Memory B cell (primary cell): ENCODE measurements at regions not wholly inside any gene's neighbourhood (a gene's known extent, or its start where the extent isn't known, plus 50 kb on each side); places are given as distances from the start of the nearest gene placed in this dataset.

Experiments used
- ATAC-seq: fragments of 150-1000 bp; cut with Tn5 transposase; 2 replicates; pipeline ENCODE4 v1.10.0; 2021; ENCODE audit warnings: low read depth, mild to moderate bottlenecking, moderate library complexity
- DNase-seq, 2 donors: peaks; one replicate each; pipeline ENCODE4 v3.0.0; 2022; ENCODE audit warnings: low spot score in 2 of 2
- H3K27ac Mint-ChIP-seq: one replicate; pipeline ENCODE4 v1.8.0; 2022; ENCODE audit warnings: mild to moderate bottlenecking, moderate library complexity, mixed read lengths
- H3K27me3 Mint-ChIP-seq: one replicate; pipeline ENCODE4 v1.8.0; 2022; ENCODE audit warnings: mixed read lengths
- H3K36me3 Mint-ChIP-seq: one replicate; pipeline ENCODE4 v1.8.0; 2022; ENCODE audit warnings: mild to moderate bottlenecking, mixed read lengths
- H3K4me1 Mint-ChIP-seq: one replicate; pipeline ENCODE4 v1.8.0; 2022; ENCODE audit warnings: mixed read lengths
- H3K4me3 Mint-ChIP-seq: one replicate; pipeline ENCODE4 v1.8.0; 2022; ENCODE audit warnings: mild to moderate bottlenecking, moderate library complexity, mixed read lengths
- H3K9me3 Mint-ChIP-seq: one replicate; pipeline ENCODE4 v1.8.0; 2022; ENCODE audit warnings: mixed read lengths

DNA sequence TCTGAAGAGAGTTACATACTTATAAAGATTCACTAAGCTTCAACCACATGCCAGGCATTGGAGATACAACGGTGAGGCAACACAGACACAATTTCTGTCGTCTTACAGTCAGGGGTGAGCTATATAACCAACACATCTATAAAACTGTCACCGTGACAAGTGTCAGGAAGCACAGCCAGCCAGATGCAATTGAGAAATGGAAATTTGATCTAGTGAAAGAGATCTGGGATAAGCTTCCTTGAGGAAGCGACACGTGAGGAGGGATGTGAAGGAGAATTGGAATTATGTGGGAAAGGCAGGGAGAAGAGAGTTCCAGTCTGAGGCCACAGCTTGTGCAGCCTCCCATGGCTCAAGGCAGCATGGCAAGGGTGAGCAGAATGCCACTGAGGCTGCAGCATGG is 50.9 kb upstream of the ZNF354B start:
- Mint-ChIP-seq H3K4me1 (no peaks in the 10 kb centered on the region), H3K27ac (no peak overlapping the region), H3K9me3 (peaks cover 1% of the 10 kb centered on the region), H3K4me3 (no peak overlapping the region), H3K27me3 (peaks cover 4% of the 10 kb centered on the region), H3K36me3 (no peaks in the 10 kb centered on the region)
- no peak for DNase-seq
- ATAC-seq = no peak

DNA sequence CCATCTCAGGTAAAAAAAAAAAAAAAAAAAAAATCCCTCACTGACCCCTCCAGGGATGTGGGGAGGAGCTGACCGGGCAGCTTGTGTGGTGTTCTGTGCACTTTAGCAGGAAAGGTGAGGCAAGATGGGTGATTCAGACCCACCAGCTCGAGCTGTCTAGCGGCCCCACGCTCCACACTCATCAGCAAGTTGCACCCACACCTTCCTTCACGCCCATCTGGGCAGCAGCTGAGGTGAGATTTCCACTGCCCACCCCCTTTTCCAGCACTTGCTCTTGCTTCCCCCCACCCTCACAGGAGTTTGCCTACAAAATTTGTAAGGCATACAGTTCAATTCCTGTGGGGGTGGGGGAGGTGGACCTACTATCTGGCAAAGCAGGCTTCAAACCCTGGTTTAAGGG is 58.7 kb upstream of the ZNF354B start:
- peaks cover 3% of the 10 kb centered on the region for H3K27me3 Mint-ChIP-seq
- no peak overlapping the region for H3K27ac Mint-ChIP-seq
- no peak overlapping the region for H3K4me3 Mint-ChIP-seq
- peaks cover 3% of the 10 kb centered on the region for H3K9me3 Mint-ChIP-seq
- H3K4me1 Mint-ChIP-seq = no peaks in the 10 kb centered on the region
- no peak for ATAC-seq
- H3K36me3 Mint-ChIP-seq = no peaks in the 10 kb centered on the region
- no peak for DNase-seq

DNA sequence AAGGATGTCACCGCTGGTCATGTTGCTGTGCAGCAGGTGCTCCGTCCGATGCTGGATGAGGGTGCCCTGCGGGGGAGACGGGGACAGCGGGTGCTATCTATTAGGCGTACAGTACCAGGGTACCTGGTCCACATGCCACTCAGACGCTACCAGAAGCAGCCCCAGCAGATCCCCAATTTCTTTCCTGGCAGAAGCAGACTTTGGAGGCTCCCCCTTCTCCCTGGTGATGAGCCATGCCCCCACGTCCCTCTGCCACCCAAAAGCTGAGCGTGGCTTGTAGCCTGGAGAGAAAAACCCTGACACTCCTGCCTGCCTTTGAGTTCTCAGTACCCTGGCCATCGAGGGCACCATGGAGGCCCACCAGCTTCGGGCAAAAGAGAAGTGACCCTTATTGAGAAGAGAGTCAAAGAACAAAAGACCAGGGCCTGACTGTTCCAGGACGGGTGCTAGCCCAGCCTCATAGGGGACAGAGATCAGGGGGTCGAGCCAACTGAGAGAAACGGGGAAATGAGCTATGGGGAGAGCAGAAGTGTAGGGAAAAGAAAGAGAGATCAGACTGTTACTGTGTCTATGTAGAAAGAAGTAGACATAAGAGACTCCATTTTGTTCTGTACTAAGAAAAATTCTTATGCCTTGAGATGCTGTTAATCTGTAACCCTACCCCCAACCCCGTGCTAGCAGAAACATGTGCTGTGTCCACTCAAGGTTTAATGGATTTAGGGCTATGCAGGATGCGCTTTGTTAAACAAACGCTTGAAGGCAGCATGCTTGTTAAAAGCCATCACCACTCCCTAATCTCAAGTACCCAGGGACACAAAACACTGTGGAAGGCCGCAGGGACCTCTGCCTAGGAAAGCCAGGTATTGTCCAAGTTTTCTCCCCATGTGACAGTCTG is 62.0 kb upstream of the ZNF354B start:
- Mint-ChIP-seq H3K36me3 (no peaks in the 10 kb centered on the region), H3K9me3 (peaks cover 3% of the 10 kb centered on the region), H3K27me3 (peaks cover 5% of the 10 kb centered on the region), H3K4me3 (no peak overlapping the region), H3K27ac (no peak overlapping the region), H3K4me1 (no peaks in the 10 kb centered on the region)
- ATAC-seq (no peak), DNase-seq (no peak)

DNA sequence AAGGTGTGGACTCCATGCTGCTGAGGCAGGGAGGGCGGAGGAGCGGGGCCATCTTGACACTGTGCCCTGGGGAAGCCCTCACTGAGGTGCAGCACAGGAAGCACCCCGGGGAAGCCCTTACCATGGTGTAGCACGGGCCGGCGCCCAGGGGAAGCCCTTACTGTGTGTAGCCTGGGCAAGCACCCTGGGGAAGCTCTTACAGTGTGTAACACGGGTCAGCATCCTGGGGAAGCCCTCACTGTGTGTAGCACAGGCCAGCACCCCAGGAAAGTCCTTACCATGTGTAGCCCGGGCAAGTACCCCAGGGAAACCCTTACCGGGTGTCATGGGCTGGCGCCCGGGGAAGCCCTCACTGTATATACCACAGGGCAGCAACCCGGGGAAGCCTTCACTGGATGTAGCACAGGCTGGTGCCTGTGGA is 62.6 kb upstream of the ZNF354B start:
- peaks cover 5% of the 10 kb centered on the region for H3K27me3 Mint-ChIP-seq
- no peak overlapping the region for H3K27ac Mint-ChIP-seq
- no peaks in the 10 kb centered on the region for H3K36me3 Mint-ChIP-seq
- DNase-seq = no peak
- no peaks in the 10 kb centered on the region for H3K4me1 Mint-ChIP-seq
- H3K9me3 Mint-ChIP-seq = peaks cover 5% of the 10 kb centered on the region
- peak; percentile 29 for ATAC-seq
- no peak overlapping the region for H3K4me3 Mint-ChIP-seq

DNA sequence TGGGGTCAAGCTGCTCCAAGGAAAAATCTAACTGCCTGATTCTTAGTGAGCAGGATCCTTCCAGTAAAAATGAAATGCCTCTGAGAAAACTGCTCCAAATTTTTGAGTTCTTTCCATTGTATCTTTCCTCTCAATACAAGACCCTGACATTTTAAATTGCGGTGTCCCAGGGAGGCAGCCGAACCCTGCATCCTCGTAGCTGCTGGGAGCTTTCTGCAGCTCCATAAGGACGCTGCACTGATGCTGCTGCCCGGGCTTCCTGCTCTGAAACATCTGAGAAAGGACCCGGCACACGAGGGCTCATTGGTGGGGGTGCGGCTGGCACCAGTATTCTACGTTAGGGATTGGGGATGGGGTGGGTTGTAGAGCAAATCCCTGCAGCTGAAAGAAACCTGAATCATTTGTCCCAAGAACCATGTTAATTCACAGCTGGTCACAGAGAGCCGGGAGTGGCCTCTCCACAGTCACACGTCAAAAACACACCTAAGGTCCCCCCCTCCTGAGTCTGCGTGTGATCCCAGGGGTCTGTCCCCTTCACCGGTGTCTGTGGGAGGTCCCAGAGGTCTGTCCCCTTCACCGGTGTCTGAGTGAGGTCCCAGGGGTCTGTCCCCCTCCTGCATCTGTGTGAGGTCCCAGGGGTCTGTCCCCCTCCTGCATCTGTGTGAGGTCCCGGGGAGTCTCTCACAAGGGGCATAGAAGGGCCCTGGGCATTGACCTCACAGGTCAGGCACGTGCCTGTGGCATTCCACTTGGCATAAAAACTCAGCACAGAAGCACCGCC is 63.4 kb upstream of the ZNF354B start:
- Mint-ChIP-seq H3K36me3 (no peaks in the 10 kb centered on the region), H3K9me3 (peaks cover 5% of the 10 kb centered on the region), H3K4me1 (no peaks in the 10 kb centered on the region), H3K27me3 (peaks cover 5% of the 10 kb centered on the region), H3K4me3 (no peak overlapping the region), H3K27ac (no peak overlapping the region)
- DNase-seq (no peak), ATAC-seq (no peak)

DNA sequence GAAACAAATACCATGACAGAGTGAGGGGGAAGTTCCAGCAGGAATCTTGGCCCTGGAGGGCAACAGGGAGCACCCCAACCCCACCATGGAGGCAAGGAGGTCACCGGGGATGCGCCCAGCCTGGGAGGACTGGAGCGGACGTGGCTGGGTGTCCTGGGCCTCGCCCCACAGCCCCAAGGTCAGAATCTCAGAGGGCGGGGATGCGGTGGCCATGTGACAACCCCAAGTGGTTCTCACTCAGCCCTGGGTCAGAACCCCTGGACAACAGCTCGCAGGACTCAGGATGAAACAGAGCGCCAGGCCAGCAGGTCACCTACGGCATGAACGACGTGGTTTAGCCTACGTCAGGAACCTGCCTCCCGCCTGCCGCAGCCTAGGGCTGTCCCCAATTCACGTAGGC is 64.0 kb upstream of the ZNF354A start:
- H3K27ac Mint-ChIP-seq = no peak overlapping the region
- H3K4me3 Mint-ChIP-seq = no peak overlapping the region
- peaks cover 3% of the 10 kb centered on the region for H3K9me3 Mint-ChIP-seq
- H3K36me3 Mint-ChIP-seq = no peaks in the 10 kb centered on the region
- ATAC-seq = no peak
- H3K27me3 Mint-ChIP-seq = peaks cover 7% of the 10 kb centered on the region
- no peak for DNase-seq
- no peaks in the 10 kb centered on the region for H3K4me1 Mint-ChIP-seq

DNA sequence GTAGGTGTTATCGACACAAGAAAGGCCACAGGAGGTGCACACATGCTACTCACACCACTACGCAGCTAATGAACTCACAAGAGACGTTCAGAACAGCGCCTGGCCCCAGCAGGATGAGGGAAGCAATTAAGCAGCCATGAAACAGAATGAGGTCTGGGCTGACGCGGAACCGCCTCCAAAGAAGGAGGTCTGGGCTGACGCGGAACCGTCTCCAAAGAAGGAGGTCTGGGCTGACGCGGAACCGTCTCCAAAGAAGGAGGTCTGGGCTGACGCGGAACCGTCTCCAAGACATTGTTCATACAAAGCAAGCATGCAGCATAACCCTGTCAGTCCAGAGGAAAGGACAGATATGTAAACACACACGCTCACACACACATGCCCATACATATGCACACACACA is 63.2 kb upstream of the ZNF354A start:
- H3K27ac Mint-ChIP-seq = no peak overlapping the region
- H3K4me1 Mint-ChIP-seq = no peaks in the 10 kb centered on the region
- ATAC-seq (no peak), DNase-seq (no peak)
- no peaks in the 10 kb centered on the region for H3K36me3 Mint-ChIP-seq
- H3K9me3 Mint-ChIP-seq = peaks cover 3% of the 10 kb centered on the region
- H3K4me3 Mint-ChIP-seq = no peak overlapping the region
- H3K27me3 Mint-ChIP-seq = peaks cover 9% of the 10 kb centered on the region

DNA sequence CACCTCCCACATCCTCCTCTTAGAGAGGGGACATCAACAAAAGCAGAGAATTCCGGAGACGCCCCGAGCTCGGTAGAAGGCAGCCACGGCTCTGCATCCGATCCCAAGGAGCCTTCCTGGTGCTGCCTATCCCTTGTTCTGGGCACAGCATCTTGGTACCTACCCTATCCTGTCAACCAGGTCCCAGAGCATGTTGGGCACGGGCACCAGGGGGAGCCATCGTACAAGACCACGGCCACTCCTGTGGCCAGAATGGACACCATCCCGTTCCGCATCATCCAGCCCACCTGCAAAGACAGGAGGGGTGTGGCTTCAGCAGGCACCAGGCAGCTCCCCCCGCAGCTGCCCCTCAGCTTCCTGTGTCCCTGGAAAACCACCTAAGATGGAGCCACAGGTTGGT is 62.7 kb upstream of the ZNF354A start:
- ATAC-seq (no peak), DNase-seq (no peak)
- Mint-ChIP-seq H3K9me3 (peaks cover 3% of the 10 kb centered on the region), H3K4me1 (no peaks in the 10 kb centered on the region), H3K27me3 (peaks cover 9% of the 10 kb centered on the region), H3K4me3 (no peak overlapping the region), H3K27ac (no peak overlapping the region), H3K36me3 (no peaks in the 10 kb centered on the region)

DNA sequence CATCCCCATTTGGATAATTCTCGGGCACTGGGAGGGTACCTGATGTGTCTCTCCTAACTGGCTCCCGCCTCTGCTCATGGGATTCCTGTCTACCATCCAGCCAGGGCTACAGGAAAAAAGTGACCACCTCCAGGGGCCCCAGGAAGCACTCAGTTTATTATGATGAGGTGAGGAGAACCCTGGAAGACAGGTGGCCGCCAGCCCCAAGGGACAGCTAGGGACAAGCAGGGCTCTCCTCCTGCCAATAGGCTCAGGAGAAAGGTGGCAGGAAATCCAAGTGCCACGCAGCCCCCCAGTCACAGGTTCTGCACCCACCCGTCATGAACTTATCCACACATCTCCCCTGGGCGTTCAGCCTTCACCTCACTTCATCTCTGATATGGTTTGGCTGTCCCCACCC is 61.5 kb upstream of the ZNF354A start:
- Mint-ChIP-seq H3K4me1 (no peaks in the 10 kb centered on the region), H3K36me3 (no peaks in the 10 kb centered on the region), H3K27me3 (peaks cover 6% of the 10 kb centered on the region), H3K27ac (no peak overlapping the region), H3K4me3 (no peak overlapping the region), H3K9me3 (peaks cover 3% of the 10 kb centered on the region)
- no peak for ATAC-seq
- no peak for DNase-seq

DNA sequence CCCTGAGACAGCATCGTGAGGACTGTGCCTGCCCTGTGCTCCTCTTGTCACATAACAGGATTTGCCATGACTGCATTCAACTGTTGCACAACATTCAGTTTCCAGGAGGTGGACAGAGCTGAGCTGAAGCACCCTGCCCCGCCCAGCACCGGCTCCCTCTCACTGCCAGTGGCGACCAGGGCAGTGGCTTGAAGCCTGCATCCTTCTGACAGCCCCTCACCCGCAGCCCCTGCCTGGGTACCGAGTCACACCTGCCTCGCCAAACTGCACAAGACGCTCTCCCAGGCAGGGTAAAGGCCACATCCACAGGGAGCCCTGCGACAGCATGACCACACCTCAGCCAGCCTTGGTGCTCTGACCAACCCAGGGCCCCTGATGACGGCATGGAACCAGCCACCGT is 59.9 kb upstream of the ZNF354A start:
- ATAC-seq (no peak), DNase-seq (no peak)
- no peak overlapping the region for H3K27ac Mint-ChIP-seq
- H3K4me1 Mint-ChIP-seq = no peaks in the 10 kb centered on the region
- no peaks in the 10 kb centered on the region for H3K36me3 Mint-ChIP-seq
- H3K4me3 Mint-ChIP-seq = no peak overlapping the region
- H3K9me3 Mint-ChIP-seq = peaks cover 3% of the 10 kb centered on the region
- peaks cover 4% of the 10 kb centered on the region for H3K27me3 Mint-ChIP-seq

DNA sequence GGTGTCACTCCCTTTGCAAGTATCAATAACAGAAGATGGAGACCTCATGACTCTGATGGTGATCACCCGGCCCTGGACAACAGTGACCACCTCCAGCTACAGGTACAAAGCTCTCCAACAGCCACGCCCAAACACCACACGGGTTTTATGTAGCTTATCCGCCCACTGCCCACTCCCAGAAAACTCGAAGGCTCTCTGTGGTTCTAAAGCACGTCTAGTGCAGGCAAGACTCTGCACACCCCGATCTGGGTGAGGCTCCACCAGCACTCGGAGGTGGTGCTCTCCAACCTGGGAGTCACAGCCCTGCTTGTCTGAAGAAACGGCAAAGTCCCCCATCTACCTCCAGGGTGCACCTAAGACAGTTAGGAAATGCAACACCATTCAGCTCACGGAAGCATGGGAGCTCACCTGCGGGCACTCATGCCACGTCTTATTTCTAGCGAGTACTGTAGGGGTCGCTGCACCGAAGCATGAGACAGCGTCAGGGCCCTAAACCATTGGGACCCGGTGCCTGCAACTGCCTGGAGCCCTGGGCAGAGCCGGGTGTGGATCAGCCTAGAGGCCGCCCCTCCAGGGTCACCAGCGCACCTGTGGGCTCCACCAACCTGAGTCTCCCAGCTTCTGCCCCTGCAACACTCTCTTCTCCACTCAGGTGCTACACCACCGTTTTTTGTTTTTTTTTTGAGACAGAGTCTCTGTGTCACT is 58.1 kb upstream of the ZNF354A start:
- no peak for DNase-seq
- no peak for ATAC-seq
- H3K9me3 Mint-ChIP-seq = peaks cover 3% of the 10 kb centered on the region
- peaks cover 6% of the 10 kb centered on the region for H3K27me3 Mint-ChIP-seq
- H3K4me1 Mint-ChIP-seq = no peaks in the 10 kb centered on the region
- H3K36me3 Mint-ChIP-seq = no peaks in the 10 kb centered on the region
- H3K27ac Mint-ChIP-seq = no peak overlapping the region
- H3K4me3 Mint-ChIP-seq = no peak overlapping the region

DNA sequence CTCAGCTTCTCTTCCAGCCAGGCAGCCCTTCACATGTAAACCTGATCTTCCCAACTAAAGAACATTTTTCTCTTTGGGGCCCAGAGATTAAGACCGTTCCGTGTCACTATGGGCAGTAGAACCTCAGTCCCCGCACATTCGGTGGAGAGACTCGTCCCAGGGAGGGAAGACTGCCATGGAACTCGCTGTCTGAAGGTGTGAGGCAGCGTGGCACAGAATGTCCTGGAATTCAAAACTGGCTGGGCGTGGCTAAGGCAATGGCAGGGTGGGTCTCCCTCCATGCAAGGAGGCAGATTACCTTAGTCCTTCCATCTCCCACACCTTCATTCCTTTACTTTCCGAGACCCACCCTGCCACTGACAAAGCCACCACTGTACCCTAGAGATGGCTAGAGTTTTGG is 57.4 kb upstream of the ZNF354A start:
- no peak for DNase-seq
- H3K36me3 Mint-ChIP-seq = no peaks in the 10 kb centered on the region
- H3K4me3 Mint-ChIP-seq = no peak overlapping the region
- peaks cover 9% of the 10 kb centered on the region for H3K27me3 Mint-ChIP-seq
- H3K4me1 Mint-ChIP-seq = no peaks in the 10 kb centered on the region
- H3K9me3 Mint-ChIP-seq = peaks cover 3% of the 10 kb centered on the region
- no peak for ATAC-seq
- no peak overlapping the region for H3K27ac Mint-ChIP-seq

DNA sequence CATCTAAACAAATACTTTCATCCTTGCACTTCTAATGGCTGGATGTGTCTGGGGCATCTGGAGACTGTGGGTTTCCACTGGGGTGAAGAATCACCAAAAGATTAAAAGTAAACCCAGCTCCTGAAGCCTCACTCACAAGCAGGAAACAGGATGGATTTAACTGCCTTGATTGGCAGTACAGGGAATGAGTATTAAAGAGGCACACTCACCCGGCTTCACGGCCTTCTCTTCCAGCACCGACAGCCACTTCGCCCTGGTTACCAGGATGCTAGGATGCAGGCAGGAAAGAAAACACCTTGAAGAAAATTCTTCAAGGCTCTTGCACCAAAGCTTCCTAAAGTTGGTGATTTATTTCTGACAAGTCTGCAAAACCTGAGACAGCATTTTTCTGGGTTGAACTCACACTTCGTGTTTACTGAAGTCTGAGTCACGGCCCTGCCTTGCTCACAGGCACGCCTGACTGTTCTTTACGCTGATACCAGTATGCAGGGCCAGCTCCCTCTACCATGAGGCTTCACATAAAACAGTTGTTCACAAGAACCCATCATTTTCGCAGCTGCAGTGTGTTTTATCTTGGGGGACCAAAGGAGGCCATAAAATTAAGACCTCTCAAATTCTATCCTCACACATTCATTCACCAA is 56.5 kb upstream of the ZNF354A start:
- DNase-seq = no peak
- no peaks in the 10 kb centered on the region for H3K4me1 Mint-ChIP-seq
- no peaks in the 10 kb centered on the region for H3K9me3 Mint-ChIP-seq
- H3K27me3 Mint-ChIP-seq = peaks cover 11% of the 10 kb centered on the region
- H3K4me3 Mint-ChIP-seq = no peak overlapping the region
- H3K36me3 Mint-ChIP-seq = no peaks in the 10 kb centered on the region
- ATAC-seq = no peak
- H3K27ac Mint-ChIP-seq = no peak overlapping the region

DNA sequence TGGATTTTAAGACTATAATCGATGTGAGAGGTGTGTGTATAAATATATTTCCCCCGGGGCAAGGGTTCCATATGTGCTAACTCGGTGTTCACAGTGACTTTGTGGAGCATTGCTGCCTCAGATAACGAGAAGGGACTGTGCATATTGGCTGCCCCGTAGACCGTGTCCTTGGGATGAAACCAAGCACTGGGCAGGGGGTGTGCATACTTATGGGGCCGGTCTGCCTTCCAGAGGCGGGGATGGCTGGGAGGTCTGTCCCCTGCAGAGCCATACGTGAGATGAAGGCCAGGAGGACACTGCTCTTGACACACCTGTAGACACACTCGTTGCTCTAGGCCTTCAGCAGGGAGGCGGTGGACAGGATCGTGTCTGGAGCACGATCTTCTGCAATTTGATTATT is 56.0 kb upstream of the ZNF354A start:
- H3K27me3 Mint-ChIP-seq = peaks cover 11% of the 10 kb centered on the region
- H3K36me3 Mint-ChIP-seq = no peaks in the 10 kb centered on the region
- H3K27ac Mint-ChIP-seq = no peak overlapping the region
- DNase-seq (no peak), ATAC-seq (no peak)
- no peak overlapping the region for H3K4me3 Mint-ChIP-seq
- H3K9me3 Mint-ChIP-seq = no peaks in the 10 kb centered on the region
- no peaks in the 10 kb centered on the region for H3K4me1 Mint-ChIP-seq
